OCI-LY7 (cell line): ENCODE measurements at regions not wholly inside any gene's neighbourhood (a gene's known extent, or its start where the extent isn't known, plus 50 kb on each side); places are given as distances from the start of the nearest gene placed in this dataset.

Experiments used
- EZH2phosphoT487 ChIP-seq: fragments of 200-600 bp; sonication (generic); IDR thresholded peaks from 2 replicates; pipeline ENCODE4 v1.6.1; 2018; ENCODE audit warnings: low read depth, borderline replicate concordance, mild to moderate bottlenecking, mixed run types, antibody characterized with exemption, low read length, moderate library complexity, mixed read lengths
- TF ChIP-seq, protein P1 (sequence below): fragments of 200-600 bp; sonication (generic); conservative IDR thresholded peaks from 2 replicates; pipeline ENCODE4 v1.5.1; 2014; ENCODE audit warnings: mild to moderate bottlenecking, antibody characterized with exemption, low read length, moderate library complexity, mixed read lengths

DNA sequence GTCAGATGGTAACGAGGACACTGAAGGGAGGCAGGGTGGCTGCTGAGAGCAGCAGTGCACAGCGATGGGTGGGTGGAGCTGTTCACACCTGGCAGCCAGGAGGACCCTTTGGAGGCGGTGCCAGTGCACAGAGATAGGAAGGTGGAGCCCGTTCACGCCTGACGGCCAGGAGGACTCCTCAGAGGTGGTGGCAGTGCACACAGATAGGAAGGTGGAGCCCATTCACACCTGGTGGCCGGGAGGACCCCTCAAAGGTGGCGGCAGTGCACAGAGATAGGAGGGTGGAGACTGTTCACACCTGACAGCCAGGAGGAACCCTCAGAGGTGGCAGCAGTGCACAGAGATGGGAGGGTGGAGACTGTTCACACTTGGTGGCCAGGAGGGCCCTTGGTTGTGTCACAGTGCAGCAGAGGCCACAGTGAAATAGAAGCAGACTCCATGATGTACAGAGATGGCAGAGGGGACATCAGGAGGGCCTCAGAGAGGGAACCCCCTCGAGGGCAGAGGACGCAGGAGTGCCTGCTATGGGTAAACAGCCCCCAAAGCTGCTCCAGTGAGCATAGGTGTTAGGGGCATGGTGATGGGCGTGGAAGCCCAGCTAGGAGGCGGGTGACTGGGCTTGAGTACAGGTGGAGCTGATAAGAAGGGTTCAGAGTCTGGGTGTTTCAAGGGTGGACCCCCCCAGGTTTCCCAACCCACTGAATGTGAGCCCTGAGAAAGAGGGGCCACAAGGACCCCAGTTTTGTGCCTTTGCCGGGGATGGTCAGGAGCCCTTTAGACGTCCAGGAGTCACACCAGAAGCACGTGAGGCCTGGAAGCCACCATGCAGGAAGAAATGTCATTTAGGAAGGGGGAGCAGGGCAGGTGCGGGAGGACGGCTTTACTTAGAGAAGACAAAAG is 566.7 kb downstream of the BRD1 start:
- TF ChIP-seq, protein P1, sequence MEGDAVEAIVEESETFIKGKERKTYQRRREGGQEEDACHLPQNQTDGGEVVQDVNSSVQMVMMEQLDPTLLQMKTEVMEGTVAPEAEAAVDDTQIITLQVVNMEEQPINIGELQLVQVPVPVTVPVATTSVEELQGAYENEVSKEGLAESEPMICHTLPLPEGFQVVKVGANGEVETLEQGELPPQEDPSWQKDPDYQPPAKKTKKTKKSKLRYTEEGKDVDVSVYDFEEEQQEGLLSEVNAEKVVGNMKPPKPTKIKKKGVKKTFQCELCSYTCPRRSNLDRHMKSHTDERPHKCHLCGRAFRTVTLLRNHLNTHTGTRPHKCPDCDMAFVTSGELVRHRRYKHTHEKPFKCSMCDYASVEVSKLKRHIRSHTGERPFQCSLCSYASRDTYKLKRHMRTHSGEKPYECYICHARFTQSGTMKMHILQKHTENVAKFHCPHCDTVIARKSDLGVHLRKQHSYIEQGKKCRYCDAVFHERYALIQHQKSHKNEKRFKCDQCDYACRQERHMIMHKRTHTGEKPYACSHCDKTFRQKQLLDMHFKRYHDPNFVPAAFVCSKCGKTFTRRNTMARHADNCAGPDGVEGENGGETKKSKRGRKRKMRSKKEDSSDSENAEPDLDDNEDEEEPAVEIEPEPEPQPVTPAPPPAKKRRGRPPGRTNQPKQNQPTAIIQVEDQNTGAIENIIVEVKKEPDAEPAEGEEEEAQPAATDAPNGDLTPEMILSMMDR = no peak
- TF ChIP-seq EZH2phosphoT487 = no peak
